Liver (tissue), 3 donors: ENCODE measurements at regions not wholly inside any gene's neighbourhood (a gene's known extent, or its start where the extent isn't known, plus 50 kb on each side); places are given as distances from the start of the nearest gene placed in this dataset.

ENCODE experiments used
- FOXA1 ChIP-seq: IDR thresholded peaks from 2 replicates; pipeline ENCODE4 v1.6.1; 2016; ENCODE audit warnings: antibody characterized with exemption
- GABPA ChIP-seq, 2 donors: IDR thresholded peaks in 1 of 2; conservative IDR thresholded peaks in 1 of 2; 2 replicates each; pipeline ENCODE4 v1.6.1; 2016; ENCODE audit warnings: antibody characterized with exemption in 2 of 2, mild to moderate bottlenecking in 1 of 2, moderate library complexity in 1 of 2
- JUND ChIP-seq, 2 donors: IDR thresholded peaks; 2 replicates each; pipeline ENCODE4 v1.6.1; 2016; ENCODE audit warnings: antibody characterized with exemption in 2 of 2
- MAX ChIP-seq: IDR thresholded peaks from 2 replicates; pipeline ENCODE4 v1.6.1; 2016; ENCODE audit warnings: antibody characterized with exemption
- RAD21 ChIP-seq, 2 donors: IDR thresholded peaks; 2 replicates each; pipeline ENCODE4 v1.6.1; 2016; ENCODE audit warnings: antibody characterized with exemption in 2 of 2, mild to moderate bottlenecking in 2 of 2
- TAF1 ChIP-seq: conservative IDR thresholded peaks from 2 replicates; pipeline ENCODE4 v1.6.1; 2016; ENCODE audit warnings: antibody characterized with exemption, mild to moderate bottlenecking
- YY1 ChIP-seq: IDR thresholded peaks from 2 replicates; pipeline ENCODE4 v1.6.1; 2016; ENCODE audit warnings: antibody characterized with exemption, mild to moderate bottlenecking
- TF ChIP-seq, protein P1 (sequence below): fragments of 150-350 bp; IDR thresholded peaks from 2 replicates; pipeline ENCODE4 v1.5.1; 2017; ENCODE audit warnings: improper control_type of control experiment, low read depth, low read length; ENCODE audit not compliant: missing input control
- TF ChIP-seq, protein P2 (sequence below): IDR thresholded peaks from 2 replicates; pipeline ENCODE4 v1.6.1; 2016; ENCODE audit warnings: antibody characterized with exemption
- donor health status: healthy.
- donor health status: healthy.

DNA sequence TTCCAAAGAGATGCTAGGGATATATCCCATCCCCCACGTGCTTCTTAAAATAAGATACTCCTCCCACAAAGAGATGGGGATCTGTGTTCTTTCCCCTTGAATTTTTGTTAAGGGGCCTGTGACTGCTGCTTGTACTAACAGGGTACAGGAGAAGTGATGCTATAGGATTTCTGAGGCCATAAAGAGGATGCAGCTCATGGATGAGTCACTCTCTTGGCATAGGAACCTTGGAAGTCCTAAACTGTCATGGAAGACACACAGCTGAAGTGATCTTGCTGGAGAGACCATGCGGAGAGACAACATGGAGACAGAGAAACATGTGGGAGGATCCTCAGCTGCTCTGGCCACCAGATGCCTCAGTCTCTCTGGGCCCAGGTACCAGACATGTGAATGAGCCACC, 157.2 kb downstream of the S1PR1 start:
- TF ChIP-seq, protein P1, sequence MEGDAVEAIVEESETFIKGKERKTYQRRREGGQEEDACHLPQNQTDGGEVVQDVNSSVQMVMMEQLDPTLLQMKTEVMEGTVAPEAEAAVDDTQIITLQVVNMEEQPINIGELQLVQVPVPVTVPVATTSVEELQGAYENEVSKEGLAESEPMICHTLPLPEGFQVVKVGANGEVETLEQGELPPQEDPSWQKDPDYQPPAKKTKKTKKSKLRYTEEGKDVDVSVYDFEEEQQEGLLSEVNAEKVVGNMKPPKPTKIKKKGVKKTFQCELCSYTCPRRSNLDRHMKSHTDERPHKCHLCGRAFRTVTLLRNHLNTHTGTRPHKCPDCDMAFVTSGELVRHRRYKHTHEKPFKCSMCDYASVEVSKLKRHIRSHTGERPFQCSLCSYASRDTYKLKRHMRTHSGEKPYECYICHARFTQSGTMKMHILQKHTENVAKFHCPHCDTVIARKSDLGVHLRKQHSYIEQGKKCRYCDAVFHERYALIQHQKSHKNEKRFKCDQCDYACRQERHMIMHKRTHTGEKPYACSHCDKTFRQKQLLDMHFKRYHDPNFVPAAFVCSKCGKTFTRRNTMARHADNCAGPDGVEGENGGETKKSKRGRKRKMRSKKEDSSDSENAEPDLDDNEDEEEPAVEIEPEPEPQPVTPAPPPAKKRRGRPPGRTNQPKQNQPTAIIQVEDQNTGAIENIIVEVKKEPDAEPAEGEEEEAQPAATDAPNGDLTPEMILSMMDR: no peak
- TF ChIP-seq YY1 (no peak), JUND (IDR thresholded peaks at IDR 0.05) (no peak), MAX (no peak), GABPA (IDR thresholded peaks at IDR 0.05 in 1 of 2, conservative IDR thresholded peaks at IDR 0.05 in 1 of 2) (no peak), RAD21 (IDR thresholded peaks at IDR 0.05) (no peak), TAF1 (no peak), FOXA1 (no peak)
- TF ChIP-seq, protein P2, sequence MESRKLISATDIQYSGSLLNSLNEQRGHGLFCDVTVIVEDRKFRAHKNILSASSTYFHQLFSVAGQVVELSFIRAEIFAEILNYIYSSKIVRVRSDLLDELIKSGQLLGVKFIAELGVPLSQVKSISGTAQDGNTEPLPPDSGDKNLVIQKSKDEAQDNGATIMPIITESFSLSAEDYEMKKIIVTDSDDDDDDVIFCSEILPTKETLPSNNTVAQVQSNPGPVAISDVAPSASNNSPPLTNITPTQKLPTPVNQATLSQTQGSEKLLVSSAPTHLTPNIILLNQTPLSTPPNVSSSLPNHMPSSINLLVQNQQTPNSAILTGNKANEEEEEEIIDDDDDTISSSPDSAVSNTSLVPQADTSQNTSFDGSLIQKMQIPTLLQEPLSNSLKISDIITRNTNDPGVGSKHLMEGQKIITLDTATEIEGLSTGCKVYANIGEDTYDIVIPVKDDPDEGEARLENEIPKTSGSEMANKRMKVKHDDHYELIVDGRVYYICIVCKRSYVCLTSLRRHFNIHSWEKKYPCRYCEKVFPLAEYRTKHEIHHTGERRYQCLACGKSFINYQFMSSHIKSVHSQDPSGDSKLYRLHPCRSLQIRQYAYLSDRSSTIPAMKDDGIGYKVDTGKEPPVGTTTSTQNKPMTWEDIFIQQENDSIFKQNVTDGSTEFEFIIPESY: no peak
